ENCODE measurements at regions not wholly inside any gene's neighbourhood (a gene's known extent, or its start where the extent isn't known, plus 50 kb on each side); places are given as distances from the start of the nearest gene placed in this dataset.

DNA sequence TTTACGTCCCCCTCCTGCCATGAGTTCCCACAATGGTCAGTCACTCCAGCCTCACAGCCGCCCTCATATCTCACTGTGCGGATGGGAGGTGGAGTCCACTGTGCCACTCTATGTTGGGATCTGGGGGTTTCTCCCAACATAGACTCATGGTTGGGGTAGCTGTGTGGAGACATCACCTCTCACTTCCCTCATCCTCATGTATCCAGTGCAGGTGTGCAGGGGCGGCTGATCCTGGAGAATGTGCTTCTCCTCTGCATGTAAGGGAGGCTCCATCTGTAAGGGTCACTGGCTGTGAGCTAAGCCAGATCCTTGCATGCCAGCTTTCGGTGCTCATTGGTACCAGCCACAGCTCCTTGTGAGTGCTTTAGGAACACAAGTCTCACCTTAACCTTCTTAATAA, 400.8 kb downstream of the CDH26 start:
- ChIA-PET CTCF (interaction anchor here (0.8 kb wide), 1 partner anchor 69 kb away, joined by 3 read pairs; no protein-coding TSS in a partner anchor), POLR2A (no interaction called here)
- H3K27me3 Mint-ChIP-seq (ENCODE audit: insufficient read depth, unreplicated experiment), result peaks cover under 1% of the 10 kb centered on the region
- DNase-seq (ENCODE audit: unreplicated experiment), result no peak
- TF ChIP-seq, protein P1, sequence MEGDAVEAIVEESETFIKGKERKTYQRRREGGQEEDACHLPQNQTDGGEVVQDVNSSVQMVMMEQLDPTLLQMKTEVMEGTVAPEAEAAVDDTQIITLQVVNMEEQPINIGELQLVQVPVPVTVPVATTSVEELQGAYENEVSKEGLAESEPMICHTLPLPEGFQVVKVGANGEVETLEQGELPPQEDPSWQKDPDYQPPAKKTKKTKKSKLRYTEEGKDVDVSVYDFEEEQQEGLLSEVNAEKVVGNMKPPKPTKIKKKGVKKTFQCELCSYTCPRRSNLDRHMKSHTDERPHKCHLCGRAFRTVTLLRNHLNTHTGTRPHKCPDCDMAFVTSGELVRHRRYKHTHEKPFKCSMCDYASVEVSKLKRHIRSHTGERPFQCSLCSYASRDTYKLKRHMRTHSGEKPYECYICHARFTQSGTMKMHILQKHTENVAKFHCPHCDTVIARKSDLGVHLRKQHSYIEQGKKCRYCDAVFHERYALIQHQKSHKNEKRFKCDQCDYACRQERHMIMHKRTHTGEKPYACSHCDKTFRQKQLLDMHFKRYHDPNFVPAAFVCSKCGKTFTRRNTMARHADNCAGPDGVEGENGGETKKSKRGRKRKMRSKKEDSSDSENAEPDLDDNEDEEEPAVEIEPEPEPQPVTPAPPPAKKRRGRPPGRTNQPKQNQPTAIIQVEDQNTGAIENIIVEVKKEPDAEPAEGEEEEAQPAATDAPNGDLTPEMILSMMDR (IDR thresholded peaks at IDR 0.05; ENCODE audit: unreplicated experiment), result no peak
- H3K4me1 Mint-ChIP-seq (ENCODE audit: insufficient read depth, unreplicated experiment), result no peaks in the 10 kb centered on the region
- intact Hi-C loops (cut with micrococcal nuclease), result no loop called here
- H3K4me3 Mint-ChIP-seq (ENCODE audit: unreplicated experiment), result no peak overlapping the region
- no peak overlapping the region for H3K27ac Mint-ChIP-seq (ENCODE audit: low read depth, unreplicated experiment)
- no peaks in the 10 kb centered on the region for H3K36me3 Mint-ChIP-seq (ENCODE audit: insufficient read depth, unreplicated experiment)
- H3K9me3 Mint-ChIP-seq (ENCODE audit: unreplicated experiment), result no peaks in the 10 kb centered on the region
- BruUV-seq (replicated peaks), result no TSS peak

DNA sequence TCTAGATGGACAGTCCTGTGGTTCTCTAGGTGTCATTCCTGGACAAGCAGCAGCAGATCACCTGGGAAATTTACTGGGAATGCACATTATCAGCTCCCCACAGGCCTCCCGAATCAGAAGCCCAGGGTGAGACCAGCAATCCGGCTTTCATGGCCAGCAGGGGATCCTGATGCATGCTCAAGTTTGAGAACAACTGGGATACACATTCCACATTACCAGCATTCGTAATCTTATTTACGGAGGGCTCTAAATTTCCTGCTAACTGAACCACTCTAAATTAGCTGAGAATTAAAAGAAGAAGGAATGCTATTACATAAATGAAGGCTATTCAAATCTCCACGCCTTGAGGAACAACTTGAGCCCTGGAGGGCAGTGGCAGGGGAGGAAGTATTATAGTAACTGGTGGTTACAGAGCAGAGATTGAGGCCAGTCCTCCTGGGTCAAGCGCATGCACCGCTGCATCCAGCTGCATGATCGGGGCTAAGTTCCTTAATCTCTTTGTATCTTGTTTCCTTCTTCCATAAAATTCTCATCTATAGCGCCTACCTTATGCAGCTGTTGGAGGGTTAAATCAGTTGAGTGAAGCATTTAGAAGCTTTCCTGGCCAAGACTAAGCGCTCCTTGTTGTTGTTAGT, 403.7 kb downstream of the CDH26 start:
- no peak for DNase-seq (ENCODE audit: unreplicated experiment)
- CTCF ChIA-PET, result interaction anchor here (0.6 to 0.8 kb wide), 2 partner anchors 91 to 304 kb away, joined by 3 read pairs; no protein-coding TSS in a partner anchor
- H3K4me1 Mint-ChIP-seq (ENCODE audit: insufficient read depth, unreplicated experiment), result no peaks in the 10 kb centered on the region
- H3K9me3 Mint-ChIP-seq (ENCODE audit: unreplicated experiment), result no peaks in the 10 kb centered on the region
- BruUV-seq (replicated peaks), result no TSS peak
- no peak overlapping the region for H3K27ac Mint-ChIP-seq (ENCODE audit: low read depth, unreplicated experiment)
- POLR2A ChIA-PET, result no interaction called here
- peaks cover 27% of the 10 kb centered on the region for H3K27me3 Mint-ChIP-seq (ENCODE audit: insufficient read depth, unreplicated experiment)
- TF ChIP-seq, protein P1 (IDR thresholded peaks at IDR 0.05; ENCODE audit: unreplicated experiment), result no peak
- H3K36me3 Mint-ChIP-seq (ENCODE audit: insufficient read depth, unreplicated experiment), result no peaks in the 10 kb centered on the region
- no peak overlapping the region for H3K4me3 Mint-ChIP-seq (ENCODE audit: unreplicated experiment)
- intact Hi-C loops (cut with micrococcal nuclease), result no loop called here

DNA sequence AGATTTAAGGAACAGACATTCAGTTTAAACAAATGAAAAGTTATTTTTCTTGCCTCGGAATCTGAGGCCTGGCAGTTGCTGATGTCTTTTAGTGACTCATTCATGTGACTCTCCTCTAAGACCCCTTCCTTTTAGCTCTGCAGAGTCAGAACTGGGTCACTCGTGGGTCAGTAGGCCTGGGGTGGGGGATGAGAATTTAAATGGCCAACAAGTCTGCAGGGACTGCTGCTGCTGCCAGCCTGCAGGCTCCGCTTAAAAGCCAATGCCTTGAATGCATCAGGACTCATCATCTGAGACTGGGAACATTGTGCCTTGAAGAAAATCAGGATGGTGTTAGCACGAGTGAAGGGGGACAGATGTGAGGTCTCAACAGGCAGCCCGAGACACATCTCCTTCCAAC, 404.3 kb downstream of the CDH26 start:
- H3K4me3 Mint-ChIP-seq (ENCODE audit: unreplicated experiment), result no peak overlapping the region
- H3K27me3 Mint-ChIP-seq (ENCODE audit: insufficient read depth, unreplicated experiment), result peaks cover 27% of the 10 kb centered on the region
- no TSS peak for BruUV-seq (replicated peaks)
- CTCF ChIA-PET, result interaction anchor here (0.6 kb wide), 1 partner anchor 90 kb away, joined by 3 read pairs; no protein-coding TSS in a partner anchor
- intact Hi-C loops (cut with micrococcal nuclease), result no loop called here
- DNase-seq (ENCODE audit: unreplicated experiment), result no peak
- no peaks in the 10 kb centered on the region for H3K9me3 Mint-ChIP-seq (ENCODE audit: unreplicated experiment)
- TF ChIP-seq, protein P1 (IDR thresholded peaks at IDR 0.05; ENCODE audit: unreplicated experiment), result no peak
- H3K36me3 Mint-ChIP-seq (ENCODE audit: insufficient read depth, unreplicated experiment), result no peaks in the 10 kb centered on the region
- no peak overlapping the region for H3K27ac Mint-ChIP-seq (ENCODE audit: low read depth, unreplicated experiment)
- H3K4me1 Mint-ChIP-seq (ENCODE audit: insufficient read depth, unreplicated experiment), result no peaks in the 10 kb centered on the region
- POLR2A ChIA-PET, result no interaction called here

DNA sequence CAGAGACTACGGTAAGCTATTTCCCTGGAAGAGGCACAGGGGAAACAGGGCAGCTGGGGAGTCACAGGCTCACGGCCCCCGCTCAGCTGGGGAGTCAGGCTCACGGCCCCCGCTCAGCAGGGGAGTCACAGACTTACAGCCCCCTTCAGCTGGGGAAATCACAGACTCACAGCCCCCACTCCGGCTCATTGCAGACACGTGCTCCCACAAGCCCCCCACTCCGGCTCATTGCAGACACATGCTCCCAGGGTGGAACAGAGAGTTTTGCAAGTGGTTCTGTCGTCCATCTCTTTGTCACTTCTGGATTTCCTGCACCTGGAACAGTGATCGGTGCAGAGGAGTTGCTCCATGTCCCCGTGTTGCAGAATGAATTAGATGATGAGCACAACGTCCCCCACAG, 405.5 kb downstream of the CDH26 start:
- Mint-ChIP-seq H3K9me3 (ENCODE audit: unreplicated experiment) (no peaks in the 10 kb centered on the region), H3K27ac (ENCODE audit: low read depth, unreplicated experiment) (no peak overlapping the region), H3K4me3 (ENCODE audit: unreplicated experiment) (no peak overlapping the region), H3K27me3 (ENCODE audit: insufficient read depth, unreplicated experiment) (peaks cover 27% of the 10 kb centered on the region), H3K36me3 (ENCODE audit: insufficient read depth, unreplicated experiment) (no peaks in the 10 kb centered on the region), H3K4me1 (ENCODE audit: insufficient read depth, unreplicated experiment) (no peaks in the 10 kb centered on the region)
- CTCF ChIA-PET, result no interaction called here
- TF ChIP-seq, protein P1 (IDR thresholded peaks at IDR 0.05; ENCODE audit: unreplicated experiment), result no peak
- intact Hi-C loops (cut with micrococcal nuclease), result no loop called here
- POLR2A ChIA-PET, result interaction anchor here (0.6 kb wide), 1 partner anchor 13 kb away, joined by 3 read pairs; no protein-coding TSS in a partner anchor
- DNase-seq (ENCODE audit: unreplicated experiment), result no peak
- no TSS peak for BruUV-seq (replicated peaks)
